Right lobe of liver (tissue), 4 donors: ENCODE measurements at regions not wholly inside any gene's neighbourhood (a gene's known extent, or its start where the extent isn't known, plus 50 kb on each side); places are given as distances from the start of the nearest gene placed in this dataset.
"Not testable (repeated sequence)": the region's sequence is repeated elsewhere in the genome, so short reads cannot be mapped to it uniquely, and the experiment has no call there.

Experiments
- CTCF ChIP-seq, 4 donors: fragments of 200-600 bp in 3 of 4; fragments of 450-650 bp in 1 of 4; IDR thresholded peaks; one replicate each; pipeline versions ENCODE4 v1.5.1 to v1.8.0; 2016 to 2022; ENCODE audit warnings: antibody characterized with exemption in 4 of 4, mild to moderate bottlenecking in 2 of 4
- POLR2A ChIP-seq: fragments of 450-650 bp; IDR thresholded peaks from one replicate; pipeline ENCODE4 v1.6.1; 2017; ENCODE audit warnings: antibody characterized with exemption, mild to moderate bottlenecking
- donor health status: DM: no; HTN: no; CAD: no.
- donor health status: DM: no; HTN: no; CAD: no.
- donor health status: DM: no; HTN: yes; CAD: no.

GRCh38 chr13:71184583-71184982 lies 682.4 kb downstream of the DACH1 start:
- TF ChIP-seq CTCF (IDR thresholded peaks at IDR 0.05); POLR2A: not testable (repeated sequence)
